RPMI8226 (cell line): ENCODE measurements at regions not wholly inside any gene's neighbourhood (a gene's known extent, or its start where the extent isn't known, plus 50 kb on each side); places are given as distances from the start of the nearest gene placed in this dataset.

Experiments
- DNase-seq: peaks from one replicate; pipeline ENCODE4 v3.0.0-alpha.2; 2015

GRCh38 chr2:60400462-60401246, 152.8 kb downstream of the BCL11A start:
- no peak for DNase-seq

GRCh38 chr2:60394463-60394862, 159.0 kb downstream of the BCL11A start:
- no peak for DNase-seq

GRCh38 chr2:60391649-60392375, 161.6 kb downstream of the BCL11A start:
- DNase-seq: no peak

GRCh38 chr2:60391230-60391629, 162.2 kb downstream of the BCL11A start:
- no peak for DNase-seq

- DNase-seq: no peak
These were observed 167.0 kb downstream of the BCL11A start for GRCh38 chr2:60386436-60386835.

- DNase-seq: no peak
These were observed 167.8 kb downstream of the BCL11A start for GRCh38 chr2:60385648-60386047.

GRCh38 chr2:60383401-60384143, 169.9 kb downstream of the BCL11A start:
- no peak for DNase-seq

GRCh38 chr2:60380411-60380810, 173.0 kb downstream of the BCL11A start:
- no peak for DNase-seq

- no peak for DNase-seq
These were observed 173.8 kb downstream of the BCL11A start for GRCh38 chr2:60379684-60380083.

GRCh38 chr2:60379216-60379615, 174.2 kb downstream of the BCL11A start:
- DNase-seq: no peak

- no peak for DNase-seq
These were observed 175.6 kb downstream of the BCL11A start for GRCh38 chr2:60377825-60378224.

GRCh38 chr2:60376252-60376651, 177.2 kb downstream of the BCL11A start:
- no peak for DNase-seq

GRCh38 chr2:60371681-60372080, 181.8 kb downstream of the BCL11A start:
- no peak for DNase-seq

- DNase-seq: no peak
These were observed 182.2 kb downstream of the BCL11A start for GRCh38 chr2:60371219-60371618.

- DNase-seq: peak; percentile 73
These were observed 182.6 kb downstream of the BCL11A start for GRCh38 chr2:60370814-60371213.

- DNase-seq: no peak
These were observed 185.0 kb downstream of the BCL11A start for GRCh38 chr2:60368456-60368855.

- peak; percentile 19 for DNase-seq
These were observed 187.2 kb downstream of the BCL11A start for GRCh38 chr2:60366135-60366712.

- DNase-seq: no peak
These were observed 187.9 kb downstream of the BCL11A start for GRCh38 chr2:60365556-60365955.

- DNase-seq: no peak
These were observed 189.0 kb downstream of the BCL11A start for GRCh38 chr2:60364491-60364890.

- DNase-seq: no peak
These were observed 192.0 kb downstream of the BCL11A start for GRCh38 chr2:60361498-60361897.

GRCh38 chr2:60359569-60359968, 193.9 kb downstream of the BCL11A start:
- DNase-seq: no peak

- no peak for DNase-seq
These were observed 195.0 kb downstream of the BCL11A start for GRCh38 chr2:60358476-60358875.

- no peak for DNase-seq
These were observed 195.5 kb downstream of the BCL11A start for GRCh38 chr2:60357996-60358395.
